ENCODE measurements at regions not wholly inside any gene's neighbourhood (a gene's known extent, or its start where the extent isn't known, plus 50 kb on each side); places are given as distances from the start of the nearest gene placed in this dataset.

GRCh38 chr12:3991798-3992580 lies 118.8 kb upstream of the PARP11 start:
- DNase-seq (ENCODE audit: low spot score), result no peak

- DNase-seq (ENCODE audit: low spot score), result no peak
Observed at GRCh38 chr12:3990501-3991280, 117.5 kb upstream of the PARP11 start.

- no peak for DNase-seq (ENCODE audit: low spot score)
Observed at GRCh38 chr12:3989218-3989550, 116.0 kb upstream of the PARP11 start.

GRCh38 chr12:3988519-3989217 lies 115.5 kb upstream of the PARP11 start:
- DNase-seq (ENCODE audit: low spot score), result no peak

- no peak for DNase-seq (ENCODE audit: low spot score)
Observed at GRCh38 chr12:3987571-3987970, 114.4 kb upstream of the PARP11 start.

- no peak for DNase-seq (ENCODE audit: low spot score)
Observed at GRCh38 chr12:3980504-3981272, 107.5 kb upstream of the PARP11 start.

GRCh38 chr12:3977621-3978020 lies 104.4 kb upstream of the PARP11 start:
- no peak for DNase-seq (ENCODE audit: low spot score)

GRCh38 chr12:3976351-3976938 lies 103.2 kb upstream of the PARP11 start:
- no peak for DNase-seq (ENCODE audit: low spot score)

GRCh38 chr12:3975652-3976051 lies 102.5 kb upstream of the PARP11 start:
- no peak for DNase-seq (ENCODE audit: low spot score)

GRCh38 chr12:3974883-3975282 lies 101.7 kb upstream of the PARP11 start:
- DNase-seq (ENCODE audit: low spot score), result no peak

GRCh38 chr12:3973973-3974644 lies 100.9 kb upstream of the PARP11 start:
- no peak for DNase-seq (ENCODE audit: low spot score)

GRCh38 chr12:3973269-3973884 lies 100.2 kb upstream of the PARP11 start:
- no peak for DNase-seq (ENCODE audit: low spot score)

- DNase-seq (ENCODE audit: low spot score), result no peak
Observed at GRCh38 chr12:3972576-3972975, 99.4 kb upstream of the PARP11 start.

GRCh38 chr12:3968523-3968922 lies 95.3 kb upstream of the PARP11 start:
- no peak for DNase-seq (ENCODE audit: low spot score)

GRCh38 chr12:3967556-3968160 lies 94.5 kb upstream of the PARP11 start:
- no peak for DNase-seq (ENCODE audit: low spot score)

GRCh38 chr12:3966376-3966775 lies 93.2 kb upstream of the PARP11 start:
- no peak for DNase-seq (ENCODE audit: low spot score)

- DNase-seq (ENCODE audit: low spot score), result no peak
Observed at GRCh38 chr12:3965046-3965445, 91.8 kb upstream of the PARP11 start.

- no peak for DNase-seq (ENCODE audit: low spot score)
Observed at GRCh38 chr12:3964439-3964838, 91.2 kb upstream of the PARP11 start.

- no peak for DNase-seq (ENCODE audit: low spot score)
Observed at GRCh38 chr12:3962631-3963483, 89.7 kb upstream of the PARP11 start.
